ENCODE measurements at regions not wholly inside any gene's neighbourhood (a gene's known extent, or its start where the extent isn't known, plus 50 kb on each side); places are given as distances from the start of the nearest gene placed in this dataset.

DNA sequence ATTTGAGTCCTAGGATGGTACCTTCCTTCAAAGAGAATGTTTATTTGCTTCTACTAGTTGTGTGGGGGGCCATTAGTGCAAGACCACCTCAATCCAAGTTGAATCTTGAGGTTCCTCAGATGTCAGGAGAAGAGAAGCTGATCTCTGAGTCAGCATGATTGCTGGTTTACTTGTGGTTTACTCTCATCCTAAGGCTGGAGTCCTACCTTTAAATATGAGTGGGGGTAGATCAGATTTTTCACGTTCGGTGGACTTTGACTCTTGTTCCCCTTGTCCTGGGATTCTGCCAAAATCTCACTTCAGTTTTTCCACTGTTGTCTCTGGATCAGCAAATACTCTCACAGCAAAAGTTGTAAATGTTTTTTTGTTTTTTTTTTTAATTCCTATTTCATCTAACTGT lies 84.6 kb upstream of the F13A1 start:
- Mint-ChIP-seq H3K27me3 (ENCODE audit: unreplicated experiment) (no peaks in the 10 kb centered on the region), H3K27ac (ENCODE audit: unreplicated experiment) (no peak overlapping the region), H3K4me3 (ENCODE audit: unreplicated experiment) (no peak overlapping the region), H3K9me3 (ENCODE audit: unreplicated experiment) (no peaks in the 10 kb centered on the region), H3K4me1 (ENCODE audit: low read depth, unreplicated experiment) (peaks cover 12% of the 10 kb centered on the region), H3K36me3 (ENCODE audit: unreplicated experiment) (no peaks in the 10 kb centered on the region)
- TF ChIP-seq, protein P1, sequence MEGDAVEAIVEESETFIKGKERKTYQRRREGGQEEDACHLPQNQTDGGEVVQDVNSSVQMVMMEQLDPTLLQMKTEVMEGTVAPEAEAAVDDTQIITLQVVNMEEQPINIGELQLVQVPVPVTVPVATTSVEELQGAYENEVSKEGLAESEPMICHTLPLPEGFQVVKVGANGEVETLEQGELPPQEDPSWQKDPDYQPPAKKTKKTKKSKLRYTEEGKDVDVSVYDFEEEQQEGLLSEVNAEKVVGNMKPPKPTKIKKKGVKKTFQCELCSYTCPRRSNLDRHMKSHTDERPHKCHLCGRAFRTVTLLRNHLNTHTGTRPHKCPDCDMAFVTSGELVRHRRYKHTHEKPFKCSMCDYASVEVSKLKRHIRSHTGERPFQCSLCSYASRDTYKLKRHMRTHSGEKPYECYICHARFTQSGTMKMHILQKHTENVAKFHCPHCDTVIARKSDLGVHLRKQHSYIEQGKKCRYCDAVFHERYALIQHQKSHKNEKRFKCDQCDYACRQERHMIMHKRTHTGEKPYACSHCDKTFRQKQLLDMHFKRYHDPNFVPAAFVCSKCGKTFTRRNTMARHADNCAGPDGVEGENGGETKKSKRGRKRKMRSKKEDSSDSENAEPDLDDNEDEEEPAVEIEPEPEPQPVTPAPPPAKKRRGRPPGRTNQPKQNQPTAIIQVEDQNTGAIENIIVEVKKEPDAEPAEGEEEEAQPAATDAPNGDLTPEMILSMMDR (IDR thresholded peaks at IDR 0.05; ENCODE audit: partially characterized antibody, unreplicated experiment), result no peak
- no peak for DNase-seq

DNA sequence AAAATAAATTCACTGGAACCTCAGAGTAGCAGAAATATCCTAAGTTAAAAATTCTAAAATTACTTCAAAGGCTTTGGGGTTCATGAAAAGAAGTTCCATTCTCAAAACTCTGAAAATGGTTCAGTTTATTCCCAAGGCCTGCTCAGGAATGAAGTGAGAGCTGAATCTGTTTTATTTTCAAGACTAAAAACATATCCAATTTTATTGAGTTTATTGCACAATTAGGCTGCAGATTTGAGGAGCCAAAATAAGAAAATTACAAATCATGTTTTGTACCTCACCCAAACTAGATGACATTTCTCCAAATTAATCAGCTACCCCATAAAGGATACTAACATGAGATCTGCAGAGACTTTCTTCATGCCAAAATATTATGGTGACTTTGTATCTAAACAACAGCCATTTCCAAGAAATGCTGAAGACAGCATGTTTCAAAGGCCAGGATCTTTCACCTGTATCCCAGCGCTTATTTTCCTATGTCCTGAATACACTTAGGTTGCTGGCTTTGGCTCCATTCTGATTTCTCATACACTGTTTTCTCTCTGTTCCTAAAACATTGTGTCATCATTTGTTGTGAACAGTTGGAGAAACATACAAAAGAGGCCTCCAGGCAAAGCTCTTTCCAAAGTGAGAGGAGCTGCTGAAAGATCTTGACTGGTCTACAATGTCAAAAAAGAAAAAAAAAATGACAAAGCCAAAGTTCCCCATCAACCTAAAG lies 85.7 kb upstream of the F13A1 start:
- Mint-ChIP-seq H3K36me3 (ENCODE audit: unreplicated experiment) (no peaks in the 10 kb centered on the region), H3K4me3 (ENCODE audit: unreplicated experiment) (no peak overlapping the region), H3K27ac (ENCODE audit: unreplicated experiment) (no peak overlapping the region), H3K4me1 (ENCODE audit: low read depth, unreplicated experiment) (peaks cover 12% of the 10 kb centered on the region), H3K9me3 (ENCODE audit: unreplicated experiment) (no peaks in the 10 kb centered on the region), H3K27me3 (ENCODE audit: unreplicated experiment) (no peaks in the 10 kb centered on the region)
- TF ChIP-seq, protein P1 (IDR thresholded peaks at IDR 0.05; ENCODE audit: partially characterized antibody, unreplicated experiment), result no peak
- no peak for DNase-seq

DNA sequence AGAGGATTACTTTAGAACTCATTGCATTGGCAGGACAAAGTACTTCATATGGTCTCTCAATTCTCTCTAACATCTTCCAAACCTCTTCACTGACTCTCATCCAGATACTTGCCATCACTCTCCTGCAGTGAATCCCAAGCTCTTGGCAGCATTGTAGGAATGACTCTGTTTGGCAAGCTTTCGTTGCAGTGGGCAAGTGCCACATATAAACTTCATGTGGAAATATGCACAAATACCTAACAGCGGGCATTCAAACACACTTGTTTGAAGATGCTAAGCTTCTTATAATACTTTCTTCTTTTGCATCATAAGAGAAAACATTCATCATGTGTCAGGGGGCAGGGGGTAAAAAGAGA lies 86.2 kb upstream of the F13A1 start:
- no peaks in the 10 kb centered on the region for H3K9me3 Mint-ChIP-seq (ENCODE audit: unreplicated experiment)
- H3K4me1 Mint-ChIP-seq (ENCODE audit: low read depth, unreplicated experiment), result peaks cover 12% of the 10 kb centered on the region
- H3K36me3 Mint-ChIP-seq (ENCODE audit: unreplicated experiment), result no peaks in the 10 kb centered on the region
- TF ChIP-seq, protein P1 (IDR thresholded peaks at IDR 0.05; ENCODE audit: partially characterized antibody, unreplicated experiment), result no peak
- DNase-seq, result no peak
- H3K4me3 Mint-ChIP-seq (ENCODE audit: unreplicated experiment), result no peak overlapping the region
- H3K27ac Mint-ChIP-seq (ENCODE audit: unreplicated experiment), result no peak overlapping the region
- H3K27me3 Mint-ChIP-seq (ENCODE audit: unreplicated experiment), result no peaks in the 10 kb centered on the region

GRCh38 chr6:6407071-6407741 lies 86.7 kb upstream of the F13A1 start:
- Mint-ChIP-seq H3K9me3 (ENCODE audit: unreplicated experiment) (no peaks in the 10 kb centered on the region), H3K27ac (ENCODE audit: unreplicated experiment) (no peak overlapping the region), H3K4me3 (ENCODE audit: unreplicated experiment) (no peak overlapping the region), H3K4me1 (ENCODE audit: low read depth, unreplicated experiment) (peaks cover 7% of the 10 kb centered on the region), H3K27me3 (ENCODE audit: unreplicated experiment) (no peaks in the 10 kb centered on the region), H3K36me3 (ENCODE audit: unreplicated experiment) (no peaks in the 10 kb centered on the region)
- no peak for DNase-seq
- TF ChIP-seq, protein P1 (IDR thresholded peaks at IDR 0.05; ENCODE audit: partially characterized antibody, unreplicated experiment), result no peak

GRCh38 chr6:6409397-6410030 lies 89.1 kb upstream of the F13A1 start:
- DNase-seq, result no peak
- H3K27ac Mint-ChIP-seq (ENCODE audit: unreplicated experiment), result no peak overlapping the region
- H3K4me3 Mint-ChIP-seq (ENCODE audit: unreplicated experiment), result no peak overlapping the region
- H3K9me3 Mint-ChIP-seq (ENCODE audit: unreplicated experiment), result no peaks in the 10 kb centered on the region
- TF ChIP-seq, protein P1 (IDR thresholded peaks at IDR 0.05; ENCODE audit: partially characterized antibody, unreplicated experiment), result no peak
- H3K36me3 Mint-ChIP-seq (ENCODE audit: unreplicated experiment), result no peaks in the 10 kb centered on the region
- no peaks in the 10 kb centered on the region for H3K27me3 Mint-ChIP-seq (ENCODE audit: unreplicated experiment)
- peaks cover 1% of the 10 kb centered on the region for H3K4me1 Mint-ChIP-seq (ENCODE audit: low read depth, unreplicated experiment)

Measured in glutamatergic neuron (in vitro differentiated cells).